ENCODE measurements at regions not wholly inside any gene's neighbourhood (a gene's known extent, or its start where the extent isn't known, plus 50 kb on each side); places are given as distances from the start of the nearest gene placed in this dataset.

- Histone ChIP-seq H3K27ac (ENCODE audit: low read depth in 1 of 2, low read length in 2 of 2) (no peak overlapping the region), H3K9ac (ENCODE audit: low read depth in 1 of 2, low read length in 2 of 2) (no peak overlapping the region), H3K4me3 (ENCODE audit: low read depth in 1 of 3, low read length in 3 of 3) (no peak overlapping the region), H3K27me3 (ENCODE audit: control insufficient read depth in 4 of 4, insufficient read depth in 4 of 4, low read length in 3 of 4) (no peaks in the 10 kb centered on the region), H3K4me1 (ENCODE audit: control insufficient read depth in 4 of 4, insufficient read depth in 4 of 4, low read length in 3 of 4) (no peaks in the 10 kb centered on the region), H3K36me3 (ENCODE audit: control insufficient read depth in 4 of 4, insufficient read depth in 3 of 4, low read depth in 1 of 4, low read length in 3 of 4) (no peaks in the 10 kb centered on the region), H3K9me3 (ENCODE audit: control insufficient read depth in 4 of 4, low read length in 3 of 4) (peaks cover 0 to 2% (median 0%) of the 10 kb centered on the region in 4 donors)
- 76% methylated on average over 2 of the region's 2 CpGs for WGBS
- no peak for TF ChIP-seq ATF3 (IDR thresholded peaks at IDR 0.05)
- no peak for TF ChIP-seq SP1 (IDR thresholded peaks at IDR 0.05)
- no peak for TF ChIP-seq RXRA (IDR thresholded peaks at IDR 0.05)
- TF ChIP-seq FOXA2 (IDR thresholded peaks at IDR 0.05) = no peak
- TF ChIP-seq HNF4G (IDR thresholded peaks at IDR 0.05) = no peak
- TF ChIP-seq HNF4A (conservative IDR thresholded peaks at IDR 0.05) = no peak
- no peak for TF ChIP-seq REST (IDR thresholded peaks at IDR 0.05)
- TF ChIP-seq RAD21 (IDR thresholded peaks at IDR 0.05) = no peak
- TF ChIP-seq MAX (IDR thresholded peaks at IDR 0.05) = no peak
- no peak for TF ChIP-seq CTCF (IDR thresholded peaks at IDR 0.05; ENCODE audit: low read depth, low read length, missing input control)
- no peak for TF ChIP-seq YY1 (IDR thresholded peaks at IDR 0.05)
- TF ChIP-seq FOXA1 (IDR thresholded peaks at IDR 0.05) = no peak
- TF ChIP-seq TAF1 (conservative IDR thresholded peaks at IDR 0.05) = no peak
- no peak for TF ChIP-seq ZBTB33 (IDR thresholded peaks at IDR 0.05)
- no peak for TF ChIP-seq JUND (IDR thresholded peaks at IDR 0.05)
- TF ChIP-seq NR2F2 (IDR thresholded peaks at IDR 0.05) = no peak
- no peak for TF ChIP-seq GABPA (IDR thresholded peaks at IDR 0.05 in 1 of 2, conservative IDR thresholded peaks at IDR 0.05 in 1 of 2)
- no peak for DNase-seq (ENCODE audit: low spot score)
Measured at GRCh38 chr5:58330781-58331180, 129.1 kb downstream of the PLK2 start.

GRCh38 chr5:58327289-58327688 lies 132.6 kb downstream of the PLK2 start:
- no peak for TF ChIP-seq CTCF (IDR thresholded peaks at IDR 0.05; ENCODE audit: low read depth, low read length, missing input control)
- TF ChIP-seq JUND (IDR thresholded peaks at IDR 0.05) = no peak
- no peak for TF ChIP-seq ZBTB33 (IDR thresholded peaks at IDR 0.05)
- 77% methylated on average over 1 of the region's 1 CpG for WGBS

More at GRCh38 chr5:58327289-58327688, 132.6 kb downstream of the PLK2 start:
- H3K9me3 ChIP-seq (ENCODE audit: control insufficient read depth in 4 of 4, low read length in 3 of 4) = no peaks in the 10 kb centered on the region
- DNase-seq (ENCODE audit: low spot score) = no peak
- no peak overlapping the region for H3K27ac ChIP-seq (ENCODE audit: low read depth in 1 of 2, low read length in 2 of 2)
- H3K4me1 ChIP-seq (ENCODE audit: control insufficient read depth in 4 of 4, insufficient read depth in 4 of 4, low read length in 3 of 4) = no peaks in the 10 kb centered on the region
- H3K27me3 ChIP-seq (ENCODE audit: control insufficient read depth in 4 of 4, insufficient read depth in 4 of 4, low read length in 3 of 4) = no peaks in the 10 kb centered on the region
- no peaks in the 10 kb centered on the region for H3K36me3 ChIP-seq (ENCODE audit: control insufficient read depth in 4 of 4, insufficient read depth in 3 of 4, low read depth in 1 of 4, low read length in 3 of 4)
- no peak overlapping the region for H3K9ac ChIP-seq (ENCODE audit: low read depth in 1 of 2, low read length in 2 of 2)
- no peak overlapping the region for H3K4me3 ChIP-seq (ENCODE audit: low read depth in 1 of 3, low read length in 3 of 3)

All from liver (tissue), 8 donors.